ENCODE measurements at regions not wholly inside any gene's neighbourhood (a gene's known extent, or its start where the extent isn't known, plus 50 kb on each side); places are given as distances from the start of the nearest gene placed in this dataset.

DNA sequence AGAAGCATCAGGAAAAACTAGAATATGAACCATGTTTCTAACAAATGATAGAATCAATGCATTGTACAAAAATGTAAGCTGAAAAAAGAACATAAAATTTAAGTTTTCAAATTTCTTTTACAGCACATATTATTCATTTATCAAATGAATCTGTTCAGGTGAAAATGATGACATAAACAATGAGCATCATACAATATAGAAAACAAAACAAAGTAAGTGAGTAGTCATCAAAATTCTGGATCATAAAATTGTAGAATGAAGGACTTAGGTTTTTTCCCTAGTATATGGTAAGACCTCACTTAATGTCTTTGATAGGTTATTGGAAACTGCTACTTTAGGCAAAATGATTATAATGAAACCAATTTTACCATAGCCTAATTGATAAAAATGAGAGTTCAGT lies 427.0 kb upstream of the KCNH7 start:
- DNase-seq (ENCODE audit: low read depth in 3 of 3) = no peak

DNA sequence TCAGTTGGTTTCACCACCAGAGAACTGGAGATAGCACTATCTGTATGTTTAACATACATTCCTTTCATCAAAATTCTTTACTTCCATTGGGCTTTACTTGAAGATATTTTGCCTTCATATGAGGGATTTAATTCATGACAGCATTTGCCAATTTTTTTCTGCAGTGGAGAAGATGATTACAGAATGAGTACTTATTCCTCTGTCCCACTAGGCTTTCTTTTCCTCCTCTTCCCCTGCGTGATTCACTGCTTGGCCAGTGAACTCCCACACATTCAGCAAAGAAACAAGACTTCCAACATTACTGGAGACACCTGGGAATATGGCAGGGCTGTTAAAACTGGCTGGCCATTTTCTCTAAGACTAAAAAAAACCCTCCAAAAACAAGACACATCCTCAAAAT lies 425.8 kb upstream of the KCNH7 start:
- no peak for DNase-seq (ENCODE audit: low read depth in 3 of 3)

DNA sequence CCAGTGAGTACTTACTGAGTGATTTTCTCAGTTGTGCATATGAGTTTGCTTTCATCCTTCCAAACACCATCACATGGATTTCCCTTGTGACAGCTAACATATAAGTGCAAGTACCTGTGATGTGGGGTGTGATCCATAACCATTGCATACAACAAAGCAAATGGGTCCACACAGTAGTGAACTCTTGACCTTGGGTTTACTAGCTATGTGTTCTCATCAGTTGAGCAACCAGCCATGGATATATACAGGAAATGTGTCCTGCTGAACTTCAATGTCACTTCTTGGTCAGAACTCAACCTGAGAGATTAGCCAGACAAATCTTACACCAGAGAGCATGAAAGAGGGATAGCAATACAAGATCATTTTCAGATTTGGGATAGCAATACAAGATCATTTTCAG lies 420.9 kb upstream of the KCNH7 start:
- no peak for DNase-seq (ENCODE audit: low read depth in 3 of 3)

DNA sequence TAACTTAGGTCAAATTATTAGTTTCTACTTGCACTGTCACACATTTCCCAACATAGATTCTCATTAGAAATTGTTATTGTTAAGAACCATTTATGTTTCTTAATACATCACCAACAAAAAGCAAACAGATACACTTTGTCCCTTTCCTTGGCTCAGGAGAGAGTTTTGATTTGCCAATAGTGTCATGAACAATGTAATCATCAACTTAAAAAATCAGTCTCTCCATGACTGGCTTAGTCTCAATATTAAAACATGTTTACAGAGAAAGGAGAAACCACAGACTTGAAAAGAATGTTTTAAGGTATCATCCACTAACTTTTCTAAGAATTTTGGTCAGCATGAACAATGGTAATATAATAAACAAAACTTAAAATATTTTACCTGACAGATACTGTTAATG lies 416.5 kb upstream of the KCNH7 start:
- no peak for DNase-seq (ENCODE audit: low read depth in 3 of 3)

DNA sequence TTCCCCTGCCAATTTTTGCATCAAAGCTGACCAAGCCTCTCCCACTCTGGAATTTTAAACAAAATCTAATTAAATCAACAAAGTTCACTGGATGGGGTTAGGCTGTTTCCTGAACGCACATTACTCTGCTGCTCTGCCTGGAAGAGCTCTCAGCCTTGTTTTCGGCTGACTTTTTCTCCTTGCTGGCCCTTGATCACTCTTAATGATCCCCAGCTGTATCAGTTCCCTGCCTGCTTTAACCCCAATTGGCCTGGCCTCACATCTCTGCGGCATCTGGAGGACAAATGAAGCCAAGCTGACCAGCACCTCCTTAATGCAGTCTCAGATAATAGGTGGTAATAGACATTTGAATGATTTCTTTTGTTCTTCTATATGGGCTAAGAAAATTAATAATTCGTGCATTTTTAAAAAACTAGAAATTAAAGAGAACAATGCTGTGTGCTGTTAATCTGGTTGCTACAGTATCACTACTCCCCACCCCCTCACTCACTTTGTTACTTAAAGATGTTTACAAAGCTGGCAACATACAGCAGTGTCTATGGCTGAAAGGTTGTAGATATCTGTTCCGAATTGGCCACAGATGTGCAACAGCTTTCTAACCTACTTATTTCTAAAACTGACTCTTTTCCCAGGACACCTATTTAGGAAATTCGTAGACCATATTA lies 415.2 kb upstream of the KCNH7 start:
- DNase-seq (ENCODE audit: low read depth in 3 of 3) = no peak

DNA sequence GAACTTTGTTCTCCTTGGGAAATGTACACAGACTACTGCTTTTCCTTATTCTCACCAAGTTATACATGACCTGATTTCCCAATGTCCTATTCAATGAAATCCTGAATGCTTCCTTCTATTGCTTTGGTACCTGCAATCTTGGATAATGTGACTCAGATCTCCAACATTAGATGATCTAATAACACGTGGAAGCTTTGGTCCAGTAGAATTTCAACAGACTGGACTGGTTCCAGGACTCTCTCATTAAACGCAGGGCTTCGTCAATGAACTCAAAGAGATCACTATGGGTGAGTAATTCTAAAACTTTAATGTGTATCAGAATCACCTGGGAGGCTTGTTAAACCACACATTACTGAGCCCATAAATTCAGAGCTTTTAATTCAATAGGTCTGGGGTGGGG lies 413.6 kb upstream of the KCNH7 start:
- DNase-seq (ENCODE audit: low read depth in 3 of 3) = no peak

DNA sequence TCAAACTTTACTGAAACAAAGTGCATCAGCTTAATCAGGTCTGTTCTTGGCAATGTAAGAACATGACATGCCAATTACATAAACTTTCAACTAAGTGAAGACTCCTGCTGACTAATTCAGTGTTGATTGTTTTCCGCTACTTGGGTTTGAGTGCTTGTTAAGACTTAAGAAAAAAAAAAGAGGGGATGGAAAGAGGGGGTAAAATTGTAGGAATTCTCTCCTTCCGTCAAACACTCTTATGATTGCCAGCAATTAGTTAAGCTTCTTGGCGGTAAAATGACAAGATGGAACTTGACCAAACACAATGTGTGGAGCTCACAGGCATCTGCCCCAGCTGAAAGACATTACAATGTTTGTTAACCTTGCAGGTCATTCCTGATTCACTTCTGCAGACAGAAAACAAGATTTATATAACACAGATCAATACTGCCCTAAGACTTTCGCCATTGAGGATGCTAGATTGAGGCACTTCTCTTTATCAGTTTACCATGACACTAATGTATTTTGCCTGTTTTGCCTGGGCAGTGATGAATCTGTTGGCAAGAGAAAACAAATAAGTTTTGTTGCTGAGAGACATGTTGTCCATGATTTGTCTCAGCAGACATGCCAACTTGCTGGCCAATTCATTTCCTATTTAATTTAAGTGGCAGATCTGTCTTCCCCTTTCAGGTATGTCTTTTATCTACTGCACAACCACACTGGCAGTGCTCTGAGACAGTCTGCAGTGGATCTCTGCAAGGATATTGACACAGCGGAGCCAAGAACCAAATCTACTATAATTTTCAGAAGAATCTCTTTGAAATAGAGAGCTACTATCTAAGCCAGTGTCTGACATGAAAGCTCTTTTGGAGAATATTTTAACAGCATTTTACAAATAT lies 410.0 kb upstream of the KCNH7 start:
- DNase-seq (ENCODE audit: low read depth in 3 of 3) = no peak

DNA sequence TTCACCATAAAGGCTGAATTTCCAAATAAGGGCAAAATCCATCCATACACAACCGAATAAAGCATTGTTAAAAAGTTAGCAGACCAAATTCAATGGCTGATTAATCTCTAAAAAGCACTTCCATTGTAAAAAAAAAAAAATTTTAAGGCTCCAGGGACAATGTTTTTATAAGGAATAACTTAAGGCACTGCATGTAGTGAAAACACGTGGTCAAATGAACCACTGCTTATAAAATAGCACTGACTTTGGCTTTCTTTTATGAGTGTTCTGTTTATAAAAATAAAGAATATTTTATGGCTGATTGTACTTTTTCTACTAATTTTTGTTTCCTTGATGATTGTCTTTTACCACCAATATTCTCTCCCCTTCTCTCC lies 409.3 kb upstream of the KCNH7 start:
- no peak for DNase-seq (ENCODE audit: low read depth in 3 of 3)

DNA sequence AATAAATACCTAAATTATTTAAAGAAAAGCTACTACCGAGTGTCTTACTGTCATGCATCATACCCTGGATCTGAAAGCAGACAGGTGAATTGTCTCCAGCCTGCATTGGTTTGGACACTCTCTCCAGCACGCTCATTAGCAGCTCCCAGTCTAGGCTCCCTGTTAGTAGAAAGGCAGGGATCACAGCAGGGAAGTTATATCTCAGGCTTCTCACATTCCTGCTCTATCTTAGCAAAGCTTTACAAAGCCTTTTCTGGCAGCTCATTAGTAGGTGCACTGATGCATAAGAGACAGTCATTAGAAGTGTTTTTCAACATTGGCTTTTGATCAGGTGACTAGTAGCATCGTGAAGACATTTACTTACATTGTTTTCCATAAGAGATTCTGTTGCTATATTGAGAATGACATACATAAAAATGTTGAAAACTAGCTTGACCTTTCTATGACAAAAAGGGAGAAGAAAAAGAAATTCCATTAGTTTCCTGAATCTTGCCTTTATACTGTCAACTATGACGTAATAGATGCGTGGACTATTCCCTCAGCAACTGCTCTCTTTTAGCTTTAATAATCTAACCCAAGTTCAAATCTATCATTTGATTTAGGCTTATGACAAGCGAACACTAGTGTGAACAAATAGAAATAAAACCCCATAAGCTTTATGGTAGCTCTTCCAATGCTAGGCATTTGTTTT lies 408.7 kb upstream of the KCNH7 start:
- DNase-seq (ENCODE audit: low read depth in 3 of 3) = no peak

DNA sequence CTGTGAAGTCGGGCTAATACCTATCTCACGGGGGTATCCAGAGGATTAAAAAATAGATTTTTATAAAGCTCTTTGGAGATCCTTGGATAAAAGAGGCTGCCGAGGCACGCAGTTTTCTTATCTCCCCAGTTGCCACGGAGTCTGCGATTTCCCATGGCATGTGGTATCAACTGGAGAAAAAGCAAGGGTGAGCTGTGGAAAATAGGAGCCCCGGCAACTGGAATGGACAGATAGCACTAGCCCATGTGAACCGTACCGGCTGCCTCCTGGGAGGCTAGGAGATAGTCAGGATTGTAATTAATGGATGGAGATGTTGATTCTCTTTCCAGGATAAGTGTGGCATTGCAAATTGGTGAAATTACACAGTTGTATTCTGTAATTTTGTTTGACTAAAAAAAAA lies 407.6 kb upstream of the KCNH7 start:
- no peak for DNase-seq (ENCODE audit: low read depth in 3 of 3)

DNA sequence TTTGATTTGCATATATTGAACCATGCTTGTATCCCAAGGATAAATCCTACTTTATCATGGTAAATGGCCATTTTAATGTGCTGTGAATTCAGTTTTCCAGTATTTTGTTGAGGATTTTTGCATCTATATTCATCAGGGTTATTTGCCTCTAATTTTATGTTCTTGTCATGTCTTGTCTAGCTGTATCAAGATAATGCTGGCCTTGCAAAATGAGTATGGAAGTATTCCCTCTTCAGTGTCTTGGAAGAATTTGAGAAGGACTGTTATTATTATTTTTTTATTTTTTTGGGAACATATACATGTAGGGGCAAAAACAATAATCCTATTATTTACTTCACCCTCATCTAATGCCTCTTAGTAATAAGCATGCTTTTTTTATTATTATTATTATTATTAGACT lies 398.0 kb upstream of the KCNH7 start:
- DNase-seq (ENCODE audit: low read depth in 3 of 3) = no peak

DNA sequence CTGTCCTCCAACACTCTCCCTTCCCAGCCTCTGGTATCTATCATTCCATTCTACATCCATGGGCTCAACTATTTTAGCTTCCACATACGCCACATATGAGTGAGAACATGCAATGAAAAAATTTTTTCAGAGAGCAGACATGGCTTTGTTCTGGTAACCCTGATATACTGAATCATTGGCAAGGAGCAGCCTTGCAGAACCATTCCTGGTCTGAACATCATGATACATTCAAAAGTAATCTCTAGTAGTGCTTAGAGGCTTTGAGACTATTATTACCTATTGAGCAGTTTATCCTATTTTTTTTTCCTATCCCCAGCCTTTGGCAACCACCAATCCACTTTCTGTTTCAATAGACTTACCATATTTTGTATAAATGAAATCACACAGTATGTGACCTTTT lies 393.1 kb upstream of the KCNH7 start:
- DNase-seq (ENCODE audit: low read depth in 3 of 3) = no peak

DNA sequence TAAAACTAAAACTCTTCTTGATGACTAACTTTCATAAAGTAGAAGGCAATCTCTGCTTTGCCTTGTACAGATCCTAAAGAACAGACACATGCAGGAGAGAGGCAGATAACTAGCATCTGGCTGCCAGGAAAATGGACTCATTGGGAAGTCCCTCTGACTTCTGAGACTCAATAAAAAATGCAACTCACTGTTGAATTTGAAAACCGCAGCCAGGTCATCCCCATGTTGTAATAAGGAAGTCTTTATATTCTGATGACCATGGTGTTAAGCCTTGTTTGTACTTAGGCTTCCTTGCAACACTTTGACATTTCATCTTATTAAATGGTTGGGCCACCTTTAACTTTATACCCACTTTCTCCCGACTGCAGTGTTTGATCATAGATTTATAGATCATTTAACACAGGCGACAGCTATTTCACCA lies 375.1 kb upstream of the KCNH7 start:
- DNase-seq (ENCODE audit: low read depth in 3 of 3) = no peak

DNA sequence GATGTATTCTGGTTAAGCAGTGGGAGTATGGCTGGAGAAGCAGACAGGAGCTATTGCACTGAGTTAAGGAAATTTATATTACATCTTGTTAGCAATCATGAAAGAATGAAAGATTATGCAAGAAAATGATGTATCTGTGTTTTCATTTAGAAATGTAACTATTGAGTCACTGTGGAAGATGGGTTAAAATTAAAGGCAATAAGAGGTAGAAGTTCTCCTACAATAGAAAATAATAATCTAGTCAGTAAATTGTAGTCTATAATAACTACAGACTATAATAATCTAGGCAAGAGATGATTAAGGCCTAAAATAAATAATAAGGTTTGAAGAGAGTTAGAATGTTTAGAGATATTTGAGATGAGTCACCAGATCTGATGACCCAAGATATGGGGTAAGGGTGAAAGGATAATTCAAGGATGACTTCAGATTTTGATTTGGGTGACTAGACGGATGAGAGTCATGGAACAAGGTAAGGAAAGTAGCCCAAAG lies 371.9 kb upstream of the KCNH7 start:
- no peak for DNase-seq (ENCODE audit: low read depth in 3 of 3)

DNA sequence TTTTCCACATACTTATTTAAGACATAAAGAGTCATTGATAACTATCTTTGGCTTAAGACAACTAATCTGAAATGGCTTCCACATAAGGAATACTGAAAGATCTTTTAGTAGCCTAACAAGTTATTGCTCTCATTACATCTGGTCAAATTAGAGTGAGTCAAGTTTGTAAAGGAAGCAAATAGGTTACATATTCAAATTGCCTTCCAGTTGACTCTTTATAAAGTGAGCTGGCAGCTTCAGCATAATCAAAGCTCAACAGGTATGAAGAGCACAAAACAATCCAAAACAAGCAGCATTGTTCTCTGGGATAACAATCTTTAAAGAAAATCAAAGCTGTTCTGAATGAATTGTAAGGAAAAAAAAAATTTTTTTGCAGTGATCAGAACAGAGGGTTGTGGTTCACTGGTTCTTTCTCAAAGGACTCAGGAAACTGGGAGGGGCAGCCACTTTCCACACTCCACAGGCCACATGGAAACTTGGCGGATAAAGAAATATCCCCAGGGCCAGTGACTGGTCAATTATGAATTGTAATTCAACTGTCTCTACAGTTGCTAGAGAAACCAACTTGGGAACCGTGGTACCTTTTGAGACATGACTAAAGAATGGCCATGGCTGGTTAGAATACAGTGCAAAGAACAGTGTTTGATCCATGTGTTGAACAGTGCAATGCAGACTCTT lies 369.3 kb upstream of the KCNH7 start:
- no peak for DNase-seq (ENCODE audit: low read depth in 3 of 3)

DNA sequence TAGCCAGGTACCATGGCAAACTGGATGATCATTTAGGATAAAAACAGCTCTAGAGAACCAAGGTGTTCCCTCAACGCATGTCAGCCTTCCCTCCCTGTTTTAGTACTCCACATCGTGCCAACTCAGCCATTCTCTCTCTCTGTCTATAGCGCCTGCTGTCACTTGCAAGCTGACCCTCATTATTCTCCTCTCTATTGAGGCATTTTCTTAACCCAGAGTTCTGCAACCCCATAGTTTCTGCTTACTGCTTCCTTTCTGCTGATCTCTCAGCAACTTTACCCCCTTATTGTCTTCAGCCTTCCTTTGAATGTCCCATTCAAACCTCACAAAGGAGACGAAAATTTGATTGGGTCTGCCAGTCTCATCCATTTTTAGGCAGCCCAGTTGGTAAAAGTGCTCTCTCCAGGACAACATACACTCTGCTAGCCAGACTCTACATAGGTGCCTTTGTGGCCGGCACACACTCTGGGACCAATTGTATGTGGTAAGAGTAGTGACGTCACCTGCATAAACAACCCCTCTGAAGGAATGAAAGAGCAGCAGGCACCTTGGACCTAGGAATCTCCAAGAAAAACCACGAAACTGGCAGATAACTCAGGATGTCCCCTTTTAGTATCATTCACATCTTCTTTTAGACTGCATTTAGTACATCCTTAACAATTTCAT lies 367.2 kb upstream of the KCNH7 start:
- DNase-seq (ENCODE audit: low read depth in 3 of 3) = no peak

DNA sequence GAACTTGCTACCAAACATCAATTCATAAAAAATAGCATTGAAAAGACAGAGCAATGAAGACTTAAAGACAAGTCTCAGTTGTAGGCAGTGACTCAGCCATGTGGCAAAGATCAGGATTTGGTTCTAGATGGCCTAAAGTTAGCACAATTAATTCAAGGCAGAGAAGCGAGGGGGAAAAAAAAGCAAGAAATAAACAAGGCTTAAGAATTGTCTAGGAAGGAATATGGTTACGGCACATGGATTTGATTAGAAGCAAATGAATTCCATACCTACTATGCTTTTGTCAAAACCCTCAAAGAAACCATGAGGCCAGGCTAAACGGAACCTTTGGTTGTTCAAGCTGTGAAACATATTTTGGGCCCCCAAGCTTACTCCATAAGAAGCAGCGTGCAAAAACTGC lies 362.2 kb upstream of the KCNH7 start:
- no peak for DNase-seq (ENCODE audit: low read depth in 3 of 3)

DNA sequence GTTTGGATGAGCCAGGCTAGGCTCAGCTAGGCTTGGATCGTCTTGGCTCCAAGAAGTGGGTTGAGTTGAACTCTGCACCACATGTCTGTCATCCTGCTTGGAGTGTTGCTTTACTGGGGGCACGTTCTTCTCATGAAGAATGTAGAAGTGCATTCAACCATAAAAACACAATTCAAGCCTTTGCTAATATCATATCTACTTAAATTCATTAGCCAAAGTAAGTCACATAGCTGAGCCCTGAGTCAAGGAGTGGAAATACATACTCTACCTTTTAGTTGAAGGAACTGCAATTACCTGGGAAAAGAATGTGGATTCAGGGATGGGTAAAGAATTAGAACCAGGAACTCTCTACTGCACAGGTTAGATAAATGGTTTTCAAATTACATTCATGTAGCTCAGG lies 360.4 kb upstream of the KCNH7 start:
- no peak for DNase-seq (ENCODE audit: low read depth in 3 of 3)

DNA sequence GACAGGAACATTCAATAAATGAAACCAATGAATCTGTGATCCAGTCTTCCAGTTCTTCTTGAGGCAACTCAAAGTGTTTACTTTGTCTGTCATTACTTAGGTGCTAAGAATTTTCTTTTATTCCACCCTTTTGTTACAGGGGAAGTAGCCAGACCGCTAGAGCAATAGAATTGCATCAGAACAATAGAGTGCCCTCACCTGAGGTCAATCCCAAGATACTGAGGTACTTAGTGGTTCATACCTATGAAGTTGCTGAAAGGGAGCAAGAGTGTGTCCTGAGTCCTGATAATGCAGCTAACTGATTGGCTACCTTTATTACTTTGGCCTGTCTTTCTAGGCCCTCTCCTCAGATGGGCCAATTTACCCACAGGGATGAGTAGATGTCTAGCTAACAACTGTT lies 359.4 kb upstream of the KCNH7 start:
- no peak for DNase-seq (ENCODE audit: low read depth in 3 of 3)

DNA sequence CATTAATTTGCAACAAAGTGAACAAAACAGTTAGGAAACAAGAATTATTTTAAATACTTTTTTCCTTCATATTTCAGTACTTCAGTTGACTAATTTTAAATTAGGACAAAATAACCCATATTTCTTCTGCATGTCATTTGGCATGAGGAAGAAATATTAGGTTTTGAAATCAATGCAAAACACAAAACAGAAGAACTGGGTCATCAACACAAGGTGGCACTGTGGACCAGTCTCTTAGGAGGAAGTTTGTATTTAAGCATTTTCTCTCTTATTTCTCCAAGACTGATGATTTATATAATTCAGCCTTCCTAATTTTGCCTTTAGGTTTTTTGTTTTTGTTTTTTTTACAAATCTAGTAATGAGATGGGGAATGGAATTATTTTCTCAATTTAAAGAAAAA lies 352.8 kb upstream of the KCNH7 start:
- DNase-seq (ENCODE audit: low read depth in 3 of 3) = no peak

DNA sequence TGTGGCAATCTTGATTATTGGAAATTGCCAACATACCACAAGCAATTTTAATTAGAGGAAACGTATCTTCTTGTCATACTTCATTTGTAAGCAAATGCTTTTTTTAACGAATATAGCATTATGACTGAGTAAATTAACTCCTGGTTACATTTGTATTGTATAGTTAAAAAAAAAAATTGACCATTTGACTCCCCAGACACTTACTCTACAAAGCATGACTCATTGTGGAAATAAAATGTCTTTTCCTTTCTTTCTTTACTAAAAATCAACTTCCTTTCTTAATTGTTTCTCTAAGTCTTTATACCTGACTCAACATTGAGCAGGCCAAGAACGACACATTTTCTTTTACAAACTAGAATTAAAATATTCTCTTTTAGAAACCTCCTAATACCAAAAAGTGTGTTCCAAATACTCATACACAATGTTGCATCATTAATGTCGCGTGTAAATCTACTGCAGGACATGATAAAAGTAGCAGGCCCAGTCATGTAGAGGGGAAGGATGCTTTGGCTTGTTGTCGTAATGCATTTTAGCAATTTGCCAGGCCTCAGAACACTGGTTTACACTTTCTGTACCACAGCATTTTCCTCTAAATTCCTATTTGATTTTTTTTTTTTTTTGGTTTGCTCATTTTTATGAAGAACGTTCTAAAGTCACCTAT lies 349.6 kb upstream of the KCNH7 start:
- no peak for DNase-seq (ENCODE audit: low read depth in 3 of 3)

Data from stimulated activated CD4-positive, alpha-beta T cell treated with anti-CD3 and anti-CD28 coated beads, TNF-alpha, amount 100 ng/mL, for 48 hours (primary cell).